Activated naive CD4-positive, alpha-beta T cell treated with anti-CD3 and anti-CD28 coated beads for 36 hours (primary cell): ENCODE measurements at regions not wholly inside any gene's neighbourhood (a gene's known extent, or its start where the extent isn't known, plus 50 kb on each side); places are given as distances from the start of the nearest gene placed in this dataset.

Source experiments
- CTCF ChIA-PET: fragments of 350-600 bp; sonication (Branson Sonifier 250); formaldehyde crosslinking; loops from one replicate; lab custom pipeline; 2021; ENCODE audit warnings: antibody characterized with exemption; lab: Charles Lee
- DNase-seq: peaks from one replicate; pipeline ENCODE4 v3.0.0-alpha.2; 2020
- H3K27ac Mint-ChIP-seq: one replicate; pipeline ENCODE4 v1.8.0; 2021; ENCODE audit warnings: mild to moderate bottlenecking, mixed read lengths
- H3K27me3 Mint-ChIP-seq: one replicate; pipeline ENCODE4 v1.8.0; 2021; ENCODE audit warnings: low read depth, mixed read lengths
- H3K36me3 Mint-ChIP-seq: one replicate; pipeline ENCODE4 v1.8.0; 2021; ENCODE audit warnings: low read depth, mixed read lengths
- H3K4me1 Mint-ChIP-seq: one replicate; pipeline ENCODE4 v1.8.0; 2021; ENCODE audit warnings: low read depth, mixed read lengths
- H3K4me3 Mint-ChIP-seq: one replicate; pipeline ENCODE4 v1.8.0; 2021; ENCODE audit warnings: mild to moderate bottlenecking, moderate library complexity, mixed read lengths
- H3K9me3 Mint-ChIP-seq: one replicate; pipeline ENCODE4 v1.8.0; 2021; ENCODE audit warnings: mixed read lengths
- intact Hi-C: fragments of 100-400 bp; cut with micrococcal nuclease; formaldehyde crosslinking; loops from one replicate; pipeline ENCODE4 v1.15.1; 2023

DNA sequence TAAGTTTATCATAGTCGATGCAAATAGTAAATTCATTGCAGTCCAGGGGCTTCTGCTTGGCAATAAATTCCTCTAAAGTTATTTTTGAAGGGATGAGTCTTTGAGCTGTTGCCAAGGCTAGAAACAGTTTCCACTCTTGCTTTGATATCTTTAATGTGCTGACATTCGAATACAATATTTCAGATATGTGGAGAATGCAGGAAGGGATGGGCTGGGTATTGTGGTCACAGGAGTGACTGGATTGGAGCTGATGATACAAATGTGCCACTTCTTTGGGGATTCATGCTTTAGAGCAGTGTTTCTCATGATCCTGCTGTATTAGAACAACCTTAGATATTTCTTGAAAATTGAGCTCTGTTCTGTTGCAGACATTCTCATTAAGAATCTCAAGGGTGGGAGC is 139.0 kb downstream of the PRDM13 start:
- DNase-seq = no peak
- intact Hi-C loops = loop anchor here (1.0 kb wide), 4 partner anchors 157 to 415 kb away; no protein-coding TSS in a partner anchor
- no peak overlapping the region for H3K4me3 Mint-ChIP-seq
- CTCF ChIA-PET = interaction anchor here (0.7 to 5.1 kb wide), 10 partner anchors 20 to 416 kb away, joined by 3 to 43 read pairs (median 4); no protein-coding TSS in a partner anchor
- no peaks in the 10 kb centered on the region for H3K36me3 Mint-ChIP-seq
- peaks cover 28% of the 10 kb centered on the region for H3K27me3 Mint-ChIP-seq
- no peaks in the 10 kb centered on the region for H3K9me3 Mint-ChIP-seq
- H3K4me1 Mint-ChIP-seq = no peaks in the 10 kb centered on the region
- H3K27ac Mint-ChIP-seq = no peak overlapping the region

DNA sequence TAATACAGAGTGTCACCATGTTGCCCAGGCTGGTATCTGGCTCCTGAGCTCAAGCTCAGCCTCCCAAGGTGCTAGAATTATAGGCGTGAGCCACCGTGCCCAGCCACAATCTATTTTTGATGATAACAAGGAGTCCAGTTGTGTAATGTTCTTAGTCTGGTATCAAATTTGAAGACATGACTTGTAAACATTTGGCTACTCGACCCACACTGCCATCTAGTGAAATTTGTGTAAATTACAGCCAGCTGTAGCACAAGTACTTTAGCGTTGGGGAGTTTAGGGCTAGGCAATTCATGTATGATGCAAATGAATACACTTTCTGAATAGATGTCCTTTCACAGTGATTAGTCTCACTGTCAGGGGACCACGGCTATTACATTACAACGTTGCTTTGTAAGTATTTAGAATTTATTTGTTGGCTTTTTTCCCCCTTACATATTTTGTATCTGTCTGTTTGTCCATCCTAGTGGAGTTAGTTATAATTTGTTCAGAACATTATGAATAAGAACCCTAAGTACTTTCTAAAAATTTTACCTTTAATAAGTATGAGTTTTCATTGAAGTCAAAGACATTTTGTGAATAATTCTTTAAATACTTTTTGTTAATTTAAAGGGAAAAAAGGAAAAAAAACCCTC is 139.7 kb downstream of the PRDM13 start:
- Mint-ChIP-seq H3K36me3 (no peaks in the 10 kb centered on the region), H3K4me1 (no peaks in the 10 kb centered on the region), H3K4me3 (no peak overlapping the region), H3K27ac (no peak overlapping the region), H3K27me3 (peaks cover 28% of the 10 kb centered on the region), H3K9me3 (no peaks in the 10 kb centered on the region)
- intact Hi-C loops = loop anchor here (1.0 kb wide), 4 partner anchors 158 to 416 kb away; no protein-coding TSS in a partner anchor
- CTCF ChIA-PET = interaction anchor here (0.6 to 5.1 kb wide), 13 partner anchors 10 to 621 kb away, joined by 3 to 43 read pairs (median 4); no protein-coding TSS in a partner anchor
- DNase-seq = peak; percentile 69

DNA sequence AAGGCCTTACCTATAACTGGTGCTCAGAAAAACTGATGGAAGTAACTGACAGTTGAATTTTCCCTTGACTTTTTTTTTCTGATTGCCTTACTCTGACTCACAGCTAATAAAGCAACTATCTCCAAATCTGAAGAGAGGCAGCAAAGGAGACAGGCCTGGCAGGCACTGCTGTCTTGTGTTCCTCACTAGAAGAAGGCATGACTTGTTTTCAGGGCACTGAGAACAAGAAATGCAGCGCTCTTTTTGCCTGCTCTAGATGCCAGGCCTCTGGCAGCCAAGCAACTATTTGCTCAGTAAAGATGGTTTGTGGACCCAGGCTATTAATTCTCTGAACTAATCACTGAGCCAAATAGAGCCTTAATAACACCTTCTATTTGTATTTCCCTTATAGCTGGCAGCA is 155.1 kb downstream of the PRDM13 start:
- DNase-seq = no peak
- Mint-ChIP-seq H3K36me3 (no peaks in the 10 kb centered on the region), H3K9me3 (no peaks in the 10 kb centered on the region), H3K4me1 (no peaks in the 10 kb centered on the region), H3K27me3 (no peaks in the 10 kb centered on the region), H3K4me3 (no peak overlapping the region), H3K27ac (no peak overlapping the region)
- intact Hi-C loops = no loop called here
- CTCF ChIA-PET = no interaction called here

DNA sequence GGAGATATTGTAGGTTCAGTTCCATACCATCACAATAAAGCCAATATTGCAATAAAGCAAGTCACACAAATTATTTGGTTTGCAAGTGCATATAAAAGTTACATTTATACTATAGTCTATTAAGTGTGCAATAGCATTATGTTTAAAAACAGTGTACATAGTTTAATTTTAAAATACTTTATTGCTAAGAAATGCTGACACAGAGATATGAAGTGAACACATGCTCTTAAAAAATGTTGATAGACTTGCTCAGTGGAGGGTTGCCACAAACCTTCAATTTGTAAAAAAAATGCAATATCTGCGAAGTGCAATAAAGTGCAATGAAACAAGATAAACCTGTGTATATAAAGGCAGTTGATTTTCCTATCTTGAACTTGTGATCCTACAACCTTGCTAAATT is 161.5 kb downstream of the PRDM13 start:
- H3K27me3 Mint-ChIP-seq = no peaks in the 10 kb centered on the region
- DNase-seq = no peak
- intact Hi-C loops = no loop called here
- CTCF ChIA-PET = no interaction called here
- no peaks in the 10 kb centered on the region for H3K36me3 Mint-ChIP-seq
- no peaks in the 10 kb centered on the region for H3K9me3 Mint-ChIP-seq
- H3K27ac Mint-ChIP-seq = no peak overlapping the region
- H3K4me3 Mint-ChIP-seq = no peak overlapping the region
- H3K4me1 Mint-ChIP-seq = no peaks in the 10 kb centered on the region

DNA sequence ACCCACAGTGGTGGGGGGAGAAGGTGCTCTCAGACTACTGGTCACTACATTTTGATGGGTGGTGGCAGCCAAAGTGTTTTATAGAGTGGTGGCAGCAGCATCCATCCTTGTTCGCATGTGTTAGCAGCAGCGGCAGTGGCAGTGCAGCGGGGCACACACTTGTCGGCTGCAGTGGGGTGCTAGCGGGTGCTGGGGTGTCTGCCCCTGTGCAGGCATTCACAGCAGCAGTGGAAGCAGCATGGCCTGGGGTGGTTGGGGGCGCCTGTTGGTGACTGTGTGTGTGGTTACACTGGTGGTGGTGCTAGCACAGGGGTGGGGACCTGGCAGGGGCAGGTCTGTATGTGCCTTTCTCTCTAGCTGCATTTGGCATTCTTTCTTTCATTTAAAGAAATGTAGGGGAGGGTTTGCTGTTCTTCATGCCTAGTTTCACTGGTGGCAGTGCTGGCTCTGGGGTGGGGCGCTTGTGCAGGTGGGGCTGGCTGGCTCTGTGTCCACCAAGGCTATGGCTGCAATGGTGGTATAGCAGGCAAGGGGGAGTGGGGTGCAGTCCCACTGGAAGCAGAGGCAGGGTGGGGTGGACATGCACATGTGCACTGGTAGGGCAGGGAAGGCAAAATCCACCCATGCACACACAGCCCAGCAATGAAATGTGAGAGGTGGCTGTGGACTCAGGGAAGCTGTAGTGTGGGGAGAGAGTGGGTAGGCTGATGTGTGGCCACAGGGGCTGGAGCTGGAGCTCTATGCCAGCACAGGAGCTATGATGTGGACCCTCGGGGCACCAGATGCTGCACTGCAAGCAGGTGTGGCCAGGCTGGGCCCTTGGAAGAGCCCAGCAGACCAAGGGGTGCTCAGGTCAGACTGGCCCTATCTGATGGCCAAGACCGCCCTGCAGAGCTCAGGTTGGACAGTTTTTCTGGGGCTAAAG is 173.3 kb downstream of the PRDM13 start:
- CTCF ChIA-PET = no interaction called here
- H3K36me3 Mint-ChIP-seq = no peaks in the 10 kb centered on the region
- H3K27ac Mint-ChIP-seq = no peak overlapping the region
- H3K4me3 Mint-ChIP-seq = no peak overlapping the region
- H3K4me1 Mint-ChIP-seq = no peaks in the 10 kb centered on the region
- intact Hi-C loops = no loop called here
- DNase-seq = no peak
- H3K27me3 Mint-ChIP-seq = peaks cover 17% of the 10 kb centered on the region
- no peaks in the 10 kb centered on the region for H3K9me3 Mint-ChIP-seq

DNA sequence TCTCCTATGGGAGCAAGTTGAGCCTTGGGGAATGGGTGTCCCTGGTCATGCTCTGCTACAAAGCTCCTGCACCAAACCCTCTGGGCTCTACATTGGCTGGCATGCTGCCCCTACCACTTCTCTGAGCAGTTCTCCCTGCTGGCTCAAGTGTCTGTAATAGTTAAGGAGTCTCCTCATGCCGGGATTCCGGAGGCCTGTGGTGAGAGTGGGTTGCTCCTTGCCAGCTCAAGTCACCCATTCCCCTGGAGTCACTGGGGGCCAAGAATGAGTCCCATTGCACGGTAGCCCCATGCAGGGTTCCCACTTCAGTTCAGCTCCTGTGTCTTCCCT is 173.9 kb downstream of the PRDM13 start:
- intact Hi-C loops = no loop called here
- Mint-ChIP-seq H3K9me3 (no peaks in the 10 kb centered on the region), H3K4me3 (no peak overlapping the region), H3K27ac (no peak overlapping the region), H3K27me3 (peaks cover 19% of the 10 kb centered on the region), H3K4me1 (no peaks in the 10 kb centered on the region), H3K36me3 (no peaks in the 10 kb centered on the region)
- CTCF ChIA-PET = no interaction called here
- no peak for DNase-seq

DNA sequence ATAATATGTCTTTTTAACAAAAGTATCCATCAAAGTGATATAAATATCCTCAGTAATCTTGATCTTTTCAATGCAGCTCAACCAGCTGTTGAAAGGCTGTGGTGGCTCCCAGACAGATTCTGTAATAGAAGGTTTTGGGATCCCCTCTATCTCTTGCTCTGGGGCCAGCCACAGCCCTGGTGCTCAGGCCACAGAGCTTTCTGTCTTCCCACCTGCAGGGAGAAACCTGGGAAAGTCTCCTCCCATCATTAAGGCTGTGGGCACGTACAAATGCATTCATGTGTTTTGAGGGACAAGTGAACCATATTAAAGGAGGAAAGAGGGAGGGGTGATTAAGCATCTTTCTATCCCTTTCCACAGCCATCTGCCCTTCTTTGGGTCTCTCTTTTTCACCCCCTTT is 183.1 kb downstream of the PRDM13 start:
- Mint-ChIP-seq H3K4me1 (no peaks in the 10 kb centered on the region), H3K36me3 (no peaks in the 10 kb centered on the region), H3K9me3 (no peaks in the 10 kb centered on the region), H3K4me3 (no peak overlapping the region), H3K27me3 (peaks cover 21% of the 10 kb centered on the region), H3K27ac (no peak overlapping the region)
- intact Hi-C loops = loop anchor here (1.0 kb wide), 1 partner anchor 201 kb away; no protein-coding TSS in a partner anchor
- CTCF ChIA-PET = no interaction called here
- no peak for DNase-seq

DNA sequence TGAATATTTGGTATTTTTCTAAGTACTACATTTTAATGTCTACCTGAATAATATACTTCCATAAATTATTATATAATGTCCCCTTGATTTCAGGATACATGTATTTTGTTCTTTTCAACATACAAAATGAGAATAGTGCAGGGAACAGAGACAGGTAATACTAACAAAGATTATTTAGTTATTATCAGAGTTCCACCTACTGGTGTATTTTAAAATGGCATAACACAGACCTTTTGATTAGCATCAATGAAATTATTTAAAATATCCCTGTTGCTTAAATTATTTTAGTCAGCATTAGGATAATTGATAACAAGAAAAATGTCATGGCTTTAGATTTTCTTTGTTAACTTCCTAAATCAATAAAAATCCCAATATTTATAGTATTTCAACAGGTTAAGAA is 184.0 kb downstream of the PRDM13 start:
- H3K4me1 Mint-ChIP-seq = no peaks in the 10 kb centered on the region
- no peaks in the 10 kb centered on the region for H3K9me3 Mint-ChIP-seq
- no peak for DNase-seq
- CTCF ChIA-PET = no interaction called here
- no peak overlapping the region for H3K27ac Mint-ChIP-seq
- H3K36me3 Mint-ChIP-seq = no peaks in the 10 kb centered on the region
- H3K4me3 Mint-ChIP-seq = no peak overlapping the region
- peaks cover 21% of the 10 kb centered on the region for H3K27me3 Mint-ChIP-seq
- intact Hi-C loops = loop anchor here (1.0 kb wide), 1 partner anchor 202 kb away; no protein-coding TSS in a partner anchor

DNA sequence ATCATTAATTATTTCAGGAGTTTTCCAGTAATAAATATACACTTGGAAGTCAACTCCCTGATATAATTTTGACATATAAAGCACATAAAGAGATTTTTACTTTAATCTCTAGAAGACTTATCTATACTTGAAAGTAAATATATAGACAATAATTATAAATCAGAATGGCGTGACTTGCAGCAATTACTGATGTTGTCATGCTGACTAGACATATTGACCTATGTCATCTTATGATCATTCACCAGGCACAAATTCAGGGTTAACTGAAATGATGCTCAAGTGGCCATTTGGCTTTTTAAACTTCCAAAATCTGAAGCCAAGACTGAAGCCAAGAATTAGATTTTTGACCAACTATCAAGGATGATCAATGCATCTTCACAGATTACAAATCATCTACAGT is 192.2 kb downstream of the MCHR2 start:
- peaks cover 8% of the 10 kb centered on the region for H3K27me3 Mint-ChIP-seq
- CTCF ChIA-PET = no interaction called here
- H3K9me3 Mint-ChIP-seq = no peaks in the 10 kb centered on the region
- DNase-seq = no peak
- intact Hi-C loops = no loop called here
- no peaks in the 10 kb centered on the region for H3K36me3 Mint-ChIP-seq
- no peak overlapping the region for H3K27ac Mint-ChIP-seq
- H3K4me3 Mint-ChIP-seq = no peak overlapping the region
- no peaks in the 10 kb centered on the region for H3K4me1 Mint-ChIP-seq

DNA sequence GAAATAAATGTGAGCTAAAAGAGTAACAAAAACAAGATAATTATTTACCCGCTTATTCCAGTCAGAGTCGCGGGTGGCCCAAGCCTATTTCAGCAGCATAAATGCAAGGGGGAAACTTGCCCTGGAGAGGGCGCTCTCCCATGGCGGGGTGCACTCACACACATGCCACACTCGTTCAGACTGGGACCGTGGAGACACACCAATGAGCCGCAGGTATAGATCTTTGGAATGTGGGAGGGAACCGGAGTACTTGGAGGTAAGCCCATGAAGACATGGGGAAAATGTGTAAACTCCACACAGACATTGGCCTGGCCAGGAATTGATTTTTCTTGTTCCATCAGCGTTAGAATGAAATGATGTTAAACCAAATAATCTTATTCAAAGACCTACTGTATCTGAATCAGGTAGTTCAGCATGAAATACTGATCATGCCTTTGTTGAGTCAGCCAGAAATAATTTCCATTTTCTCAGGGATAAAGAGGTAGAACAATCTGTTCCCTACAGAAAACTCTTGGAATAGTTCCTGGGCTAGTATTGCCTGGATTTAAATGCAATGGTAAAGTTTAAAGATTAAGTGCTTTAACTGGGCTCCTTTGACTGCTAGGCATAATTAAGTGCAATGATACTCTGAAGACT is 191.5 kb downstream of the MCHR2 start:
- Mint-ChIP-seq H3K27ac (no peak overlapping the region), H3K36me3 (no peaks in the 10 kb centered on the region), H3K9me3 (no peaks in the 10 kb centered on the region), H3K27me3 (peaks cover 8% of the 10 kb centered on the region), H3K4me1 (no peaks in the 10 kb centered on the region), H3K4me3 (no peak overlapping the region)
- intact Hi-C loops = no loop called here
- CTCF ChIA-PET = no interaction called here
- DNase-seq = no peak

DNA sequence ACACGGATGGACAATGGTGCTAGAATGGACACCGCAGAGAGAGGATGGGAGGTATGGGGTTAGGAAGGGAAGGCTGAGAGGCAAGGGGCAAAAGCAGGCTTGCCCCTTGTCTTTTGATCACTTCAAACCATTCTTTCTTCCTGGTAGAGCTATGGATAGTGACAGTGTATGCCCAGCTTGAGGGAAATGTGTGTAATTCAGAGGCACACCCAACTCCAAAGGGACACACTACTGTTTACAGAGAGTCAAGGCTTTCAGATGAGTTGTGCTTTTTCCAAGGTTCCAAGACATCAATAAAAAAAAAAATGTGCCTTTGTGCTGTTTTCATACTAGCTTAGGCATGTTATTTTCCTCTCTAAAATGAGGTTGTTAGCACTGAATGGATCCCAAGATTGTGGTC is 185.0 kb downstream of the MCHR2 start:
- CTCF ChIA-PET = no interaction called here
- Mint-ChIP-seq H3K27me3 (peaks cover 27% of the 10 kb centered on the region), H3K36me3 (no peaks in the 10 kb centered on the region), H3K4me1 (no peaks in the 10 kb centered on the region), H3K9me3 (no peaks in the 10 kb centered on the region), H3K27ac (no peak overlapping the region), H3K4me3 (no peak overlapping the region)
- no peak for DNase-seq
- intact Hi-C loops = no loop called here

DNA sequence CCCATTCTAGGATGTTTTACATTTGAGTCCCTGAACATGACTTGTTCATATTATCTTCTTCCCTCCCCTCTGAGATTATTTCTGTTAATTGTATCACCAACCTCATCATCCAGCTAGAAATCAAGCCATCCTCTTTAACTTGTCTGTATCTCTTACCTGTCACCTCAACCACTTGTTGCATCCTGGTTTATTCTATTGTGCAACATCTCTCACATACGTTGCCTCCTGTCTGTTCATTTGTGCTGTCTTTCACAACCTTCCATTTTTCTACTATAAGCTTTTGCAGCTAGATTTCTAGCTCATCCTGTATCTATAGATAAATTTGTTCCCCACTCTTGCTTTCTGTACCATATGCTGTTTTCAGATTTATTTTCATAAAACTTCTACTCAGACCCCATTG is 183.7 kb downstream of the MCHR2 start:
- no peaks in the 10 kb centered on the region for H3K4me1 Mint-ChIP-seq
- no peaks in the 10 kb centered on the region for H3K9me3 Mint-ChIP-seq
- H3K36me3 Mint-ChIP-seq = no peaks in the 10 kb centered on the region
- H3K4me3 Mint-ChIP-seq = no peak overlapping the region
- CTCF ChIA-PET = interaction anchor here (0.7 kb wide), 1 partner anchor 1480 kb away, joined by 3 read pairs; no protein-coding TSS in a partner anchor
- no peak for DNase-seq
- no peak overlapping the region for H3K27ac Mint-ChIP-seq
- H3K27me3 Mint-ChIP-seq = peaks cover 27% of the 10 kb centered on the region
- intact Hi-C loops = no loop called here
